Keratinocyte (primary cell): ENCODE measurements at regions not wholly inside any gene's neighbourhood (a gene's known extent, or its start where the extent isn't known, plus 50 kb on each side); places are given as distances from the start of the nearest gene placed in this dataset.

Source experiments
- EZH2 ChIP-seq: IDR thresholded peaks from one replicate; pipeline ENCODE4 v1.6.1; 2012; ENCODE audit warnings: inconsistent platforms, mild to moderate bottlenecking, low read length, moderate library complexity
- TF ChIP-seq, protein P1 (sequence below), 3 experiments: IDR thresholded peaks in 1 of 3; conservative IDR thresholded peaks in 1 of 3; optimal IDR thresholded peaks in 1 of 3; 2 replicates in 2 of 3; 3 replicates in 1 of 3; pipeline versions ENCODE3 to v1.5.1; 2011; ENCODE audit warnings: low read length in 3 of 3, mild to moderate bottlenecking in 3 of 3, moderate library complexity in 2 of 3, control low read depth in 1 of 3, inconsistent platforms in 1 of 3; ENCODE audit not compliant: insufficient read depth in 2 of 3; ENCODE audit errors: extremely low read depth in 1 of 3

DNA sequence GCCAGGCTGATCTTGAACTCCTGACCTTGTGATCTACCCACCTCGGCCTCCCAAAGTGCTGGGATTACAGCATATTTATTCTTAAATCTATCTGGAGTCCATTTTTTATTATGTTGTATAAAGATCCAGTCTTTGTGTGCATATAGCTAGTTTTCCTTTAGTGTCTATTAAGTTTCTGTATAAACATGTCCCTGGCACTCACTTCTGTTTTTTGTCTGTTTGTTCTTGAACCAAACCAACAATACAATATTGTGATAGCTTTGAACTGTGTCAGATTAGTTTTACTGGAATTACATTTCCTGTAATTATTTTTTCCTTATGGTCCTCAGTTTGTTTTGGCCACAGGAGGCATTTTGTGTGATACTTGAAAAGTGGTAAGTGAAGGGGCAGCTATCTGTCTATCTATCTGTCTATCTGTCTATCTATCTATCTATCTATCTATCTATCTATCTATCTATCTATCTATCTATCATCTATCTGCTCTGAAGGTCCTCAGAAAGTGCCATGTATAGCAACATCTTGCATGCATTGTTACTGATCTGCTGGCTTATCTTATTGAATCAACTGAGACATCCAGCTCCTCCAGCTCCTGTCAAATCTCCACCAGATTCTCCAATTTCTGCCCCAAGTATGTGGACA, 70.9 kb upstream of the ACVR1 start:
- TF ChIP-seq, protein P1, sequence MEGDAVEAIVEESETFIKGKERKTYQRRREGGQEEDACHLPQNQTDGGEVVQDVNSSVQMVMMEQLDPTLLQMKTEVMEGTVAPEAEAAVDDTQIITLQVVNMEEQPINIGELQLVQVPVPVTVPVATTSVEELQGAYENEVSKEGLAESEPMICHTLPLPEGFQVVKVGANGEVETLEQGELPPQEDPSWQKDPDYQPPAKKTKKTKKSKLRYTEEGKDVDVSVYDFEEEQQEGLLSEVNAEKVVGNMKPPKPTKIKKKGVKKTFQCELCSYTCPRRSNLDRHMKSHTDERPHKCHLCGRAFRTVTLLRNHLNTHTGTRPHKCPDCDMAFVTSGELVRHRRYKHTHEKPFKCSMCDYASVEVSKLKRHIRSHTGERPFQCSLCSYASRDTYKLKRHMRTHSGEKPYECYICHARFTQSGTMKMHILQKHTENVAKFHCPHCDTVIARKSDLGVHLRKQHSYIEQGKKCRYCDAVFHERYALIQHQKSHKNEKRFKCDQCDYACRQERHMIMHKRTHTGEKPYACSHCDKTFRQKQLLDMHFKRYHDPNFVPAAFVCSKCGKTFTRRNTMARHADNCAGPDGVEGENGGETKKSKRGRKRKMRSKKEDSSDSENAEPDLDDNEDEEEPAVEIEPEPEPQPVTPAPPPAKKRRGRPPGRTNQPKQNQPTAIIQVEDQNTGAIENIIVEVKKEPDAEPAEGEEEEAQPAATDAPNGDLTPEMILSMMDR (optimal IDR thresholded peaks at IDR 0.05 in 1 of 3, IDR thresholded peaks at IDR 0.05 in 1 of 3, conservative IDR thresholded peaks at IDR 0.05 in 1 of 3; ENCODE audit: extremely low read depth in 1 of 3, insufficient read depth in 2 of 3, low read length in 3 of 3) = no peak
- TF ChIP-seq EZH2 = no peak
